ENCODE measurements at regions not wholly inside any gene's neighbourhood (a gene's known extent, or its start where the extent isn't known, plus 50 kb on each side); places are given as distances from the start of the nearest gene placed in this dataset.

- Histone ChIP-seq H3K4me1 (ENCODE audit: insufficient read depth, low read length) (no peaks in the 10 kb centered on the region), H3T11ph (ENCODE audit: low read length) (no peak overlapping the region), H2BK5ac (ENCODE audit: insufficient read length, low read length) (no peak overlapping the region), H3K23ac (ENCODE audit: insufficient read length, low read depth, low read length) (no peak overlapping the region), H4K5ac (ENCODE audit: insufficient read length, low read depth, low read length) (no peak overlapping the region), H4K20me1 (ENCODE audit: control insufficient read depth, insufficient read depth, insufficient read length) (no peaks in the 10 kb centered on the region), H2BK20ac (ENCODE audit: low read depth, low read length, poor library complexity, severe bottlenecking) (no peak overlapping the region), H3K18ac (ENCODE audit: insufficient read length, low read depth, low read length) (no peak overlapping the region), H3K9ac (ENCODE audit: extremely low read depth, insufficient read length, low read length) (no peak overlapping the region), H4K91ac (ENCODE audit: insufficient read length, low read depth, low read length) (no peak overlapping the region), H3K4me2 (ENCODE audit: insufficient read depth, insufficient read length, low read length) (no peak overlapping the region), H3K27ac (ENCODE audit: insufficient read length, low read depth, low read length) (no peak overlapping the region), H3K14ac (ENCODE audit: insufficient read depth, low read length) (no peak overlapping the region), H2AK5ac (ENCODE audit: insufficient read length, low read length) (no peak overlapping the region), H2AFZ (ENCODE audit: low read length) (no peak overlapping the region), H2BK12ac (ENCODE audit: insufficient read length, low read depth, low read length) (no peak overlapping the region), H3K56ac (ENCODE audit: insufficient read length, low read depth, low read length) (no peak overlapping the region), H3K9me3 (ENCODE audit: control insufficient read depth, low read depth, low read length) (no peaks in the 10 kb centered on the region), H3K79me1 (ENCODE audit: insufficient read depth, low read depth, low read length, poor library complexity, severe bottlenecking) (no peaks in the 10 kb centered on the region), H3K27me3 (ENCODE audit: insufficient read depth, low read length) (no peaks in the 10 kb centered on the region), H2BK15ac (ENCODE audit: low read depth, low read length) (no peak overlapping the region), H2BK120ac (ENCODE audit: low read depth, low read length, poor library complexity, severe bottlenecking) (no peak overlapping the region), H3K4ac (ENCODE audit: low read depth, low read length) (no peak overlapping the region), H3K79me2 (ENCODE audit: insufficient read depth, low read length) (no peaks in the 10 kb centered on the region), H3K23me2 (ENCODE audit: insufficient read length, low read depth, low read length, poor library complexity, severe bottlenecking) (no peaks in the 10 kb centered on the region), H4K8ac (replicated peaks; ENCODE audit: insufficient read length, low read depth, low read length) (no peak overlapping the region)
- peak; percentile 84 for DNase-seq
- Mint-ChIP-seq H3K9me3 (no peaks in the 10 kb centered on the region), H3K27ac (peak overlapping the region in 1 of 3 experiments; percentile 76; a peak in 2 of 7 replicates), H3K36me3 (ENCODE audit: insufficient read depth in 1 of 3, low read depth in 3 of 3) (no peaks in the 10 kb centered on the region), H3K4me3 (no peak overlapping the region; a peak in 1 of 5 replicates), H3K4me1 (peaks cover 6 to 17% of the 10 kb centered on the region in 2 experiments), H3K27me3 (ENCODE audit: low read depth) (peaks cover 34% of the 10 kb centered on the region)
- WGBS (ENCODE audit: extremely low coverage, insufficient read length, low lambda C conversion rate) = no CpG with 5 or more reads among the region's 3 CpGs
- TF ChIP-seq CTCF (conservative IDR thresholded peaks at IDR 0.05) = peak; percentile 90
These were observed 178.6 kb downstream of the MIAT start for GRCh38 chr22:26835929-26836528.
